T follicular helper cell (primary cell): ENCODE measurements at regions not wholly inside any gene's neighbourhood (a gene's known extent, or its start where the extent isn't known, plus 50 kb on each side); places are given as distances from the start of the nearest gene placed in this dataset.

Experiments
- DNase-seq: peaks from one replicate; pipeline ENCODE4 v3.0.0-alpha.2; 2020; ENCODE audit warnings: low read depth

GRCh38 chrX:140848800-140849199 lies 139.2 kb downstream of the LINC00632 start:
- no peak for DNase-seq

GRCh38 chrX:140860718-140861117 lies 141.7 kb upstream of the SPANXB1 start:
- DNase-seq = no peak

GRCh38 chrX:140866446-140866845 lies 135.9 kb upstream of the SPANXB1 start:
- no peak for DNase-seq

- no peak for DNase-seq
Measured at GRCh38 chrX:140912606-140913005, 89.8 kb upstream of the SPANXB1 start.

GRCh38 chrX:140913802-140914501 lies 88.4 kb upstream of the SPANXB1 start:
- DNase-seq = no peak

GRCh38 chrX:140916872-140917271 lies 85.5 kb upstream of the SPANXB1 start:
- DNase-seq = no peak

GRCh38 chrX:140917354-140918115 lies 84.9 kb upstream of the SPANXB1 start:
- DNase-seq = no peak

- DNase-seq = peak; percentile 42
Measured at GRCh38 chrX:140918398-140919038, 83.9 kb upstream of the SPANXB1 start.

GRCh38 chrX:140920416-140920815 lies 82.0 kb upstream of the SPANXB1 start:
- no peak for DNase-seq

- DNase-seq = no peak
Measured at GRCh38 chrX:140923118-140923517, 79.3 kb upstream of the SPANXB1 start.

- DNase-seq = no peak
Measured at GRCh38 chrX:140928739-140929138, 73.7 kb upstream of the SPANXB1 start.

GRCh38 chrX:140933016-140933415 lies 69.4 kb upstream of the SPANXB1 start:
- no peak for DNase-seq

GRCh38 chrX:140933874-140934655 lies 68.3 kb upstream of the SPANXB1 start:
- DNase-seq = no peak

- DNase-seq = no peak
Measured at GRCh38 chrX:140943513-140943912, 58.9 kb upstream of the SPANXB1 start.

GRCh38 chrX:140944710-140945109 lies 57.7 kb upstream of the SPANXB1 start:
- no peak for DNase-seq

- DNase-seq = no peak
Measured at GRCh38 chrX:140948827-140949226, 53.6 kb upstream of the SPANXB1 start.

GRCh38 chrX:140949233-140949632 lies 53.2 kb upstream of the SPANXB1 start:
- no peak for DNase-seq
